HFFc6 (cell line): ENCODE measurements at regions not wholly inside any gene's neighbourhood (a gene's known extent, or its start where the extent isn't known, plus 50 kb on each side); places are given as distances from the start of the nearest gene placed in this dataset.

Experiments used
- DNase-seq: peaks from one replicate; pipeline ENCODE4 v3.0.0-alpha.2; 2018
- H3K27ac Mint-ChIP-seq: 2 replicates; pipeline ENCODE4 v1.8.0; 2020; ENCODE audit warnings: mild to moderate bottlenecking, mixed read lengths
- H3K27me3 Mint-ChIP-seq: 2 replicates; pipeline ENCODE4 v1.8.0; 2021; ENCODE audit warnings: mild to moderate bottlenecking, moderate library complexity, mixed read lengths; ENCODE audit not compliant: insufficient read depth
- H3K36me3 Mint-ChIP-seq: 2 replicates; pipeline ENCODE4 v1.8.0; 2021; ENCODE audit warnings: low read depth, mixed read lengths
- H3K4me1 Mint-ChIP-seq: 2 replicates; pipeline ENCODE4 v1.8.0; 2020; ENCODE audit warnings: low read depth, mixed read lengths
- H3K4me3 Mint-ChIP-seq: 2 replicates; pipeline ENCODE4 v1.8.0; 2020; ENCODE audit warnings: mild to moderate bottlenecking, moderate library complexity, mixed read lengths
- H3K9me3 Mint-ChIP-seq: 2 replicates; pipeline ENCODE4 v1.8.0; 2020; ENCODE audit warnings: mild to moderate bottlenecking, mixed read lengths
- TF ChIP-seq, protein P1 (sequence below): fragments of 200-600 bp; sonication (generic); IDR thresholded peaks from 2 replicates; pipeline ENCODE4 v1.5.0; 2021; ENCODE audit warnings: antibody characterized with exemption, mild to moderate bottlenecking

- Mint-ChIP-seq H3K4me3 (no peak overlapping the region), H3K27ac (no peak overlapping the region), H3K27me3 (no peaks in the 10 kb centered on the region), H3K36me3 (no peaks in the 10 kb centered on the region), H3K9me3 (peaks cover 43% of the 10 kb centered on the region), H3K4me1 (no peaks in the 10 kb centered on the region)
- TF ChIP-seq, protein P1, sequence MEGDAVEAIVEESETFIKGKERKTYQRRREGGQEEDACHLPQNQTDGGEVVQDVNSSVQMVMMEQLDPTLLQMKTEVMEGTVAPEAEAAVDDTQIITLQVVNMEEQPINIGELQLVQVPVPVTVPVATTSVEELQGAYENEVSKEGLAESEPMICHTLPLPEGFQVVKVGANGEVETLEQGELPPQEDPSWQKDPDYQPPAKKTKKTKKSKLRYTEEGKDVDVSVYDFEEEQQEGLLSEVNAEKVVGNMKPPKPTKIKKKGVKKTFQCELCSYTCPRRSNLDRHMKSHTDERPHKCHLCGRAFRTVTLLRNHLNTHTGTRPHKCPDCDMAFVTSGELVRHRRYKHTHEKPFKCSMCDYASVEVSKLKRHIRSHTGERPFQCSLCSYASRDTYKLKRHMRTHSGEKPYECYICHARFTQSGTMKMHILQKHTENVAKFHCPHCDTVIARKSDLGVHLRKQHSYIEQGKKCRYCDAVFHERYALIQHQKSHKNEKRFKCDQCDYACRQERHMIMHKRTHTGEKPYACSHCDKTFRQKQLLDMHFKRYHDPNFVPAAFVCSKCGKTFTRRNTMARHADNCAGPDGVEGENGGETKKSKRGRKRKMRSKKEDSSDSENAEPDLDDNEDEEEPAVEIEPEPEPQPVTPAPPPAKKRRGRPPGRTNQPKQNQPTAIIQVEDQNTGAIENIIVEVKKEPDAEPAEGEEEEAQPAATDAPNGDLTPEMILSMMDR = no peak
- DNase-seq = no peak
Measured at GRCh38 chr14:39683691-39684260, 251.5 kb upstream of the FBXO33 start.

- peaks cover 50% of the 10 kb centered on the region for H3K9me3 Mint-ChIP-seq
- no peaks in the 10 kb centered on the region for H3K4me1 Mint-ChIP-seq
- H3K27me3 Mint-ChIP-seq = no peaks in the 10 kb centered on the region
- no peaks in the 10 kb centered on the region for H3K36me3 Mint-ChIP-seq
- TF ChIP-seq, protein P1 = no peak
- no peak overlapping the region for H3K4me3 Mint-ChIP-seq
- DNase-seq = no peak
- no peak overlapping the region for H3K27ac Mint-ChIP-seq
Measured at GRCh38 chr14:39682582-39682981, 250.3 kb upstream of the FBXO33 start.

DNA sequence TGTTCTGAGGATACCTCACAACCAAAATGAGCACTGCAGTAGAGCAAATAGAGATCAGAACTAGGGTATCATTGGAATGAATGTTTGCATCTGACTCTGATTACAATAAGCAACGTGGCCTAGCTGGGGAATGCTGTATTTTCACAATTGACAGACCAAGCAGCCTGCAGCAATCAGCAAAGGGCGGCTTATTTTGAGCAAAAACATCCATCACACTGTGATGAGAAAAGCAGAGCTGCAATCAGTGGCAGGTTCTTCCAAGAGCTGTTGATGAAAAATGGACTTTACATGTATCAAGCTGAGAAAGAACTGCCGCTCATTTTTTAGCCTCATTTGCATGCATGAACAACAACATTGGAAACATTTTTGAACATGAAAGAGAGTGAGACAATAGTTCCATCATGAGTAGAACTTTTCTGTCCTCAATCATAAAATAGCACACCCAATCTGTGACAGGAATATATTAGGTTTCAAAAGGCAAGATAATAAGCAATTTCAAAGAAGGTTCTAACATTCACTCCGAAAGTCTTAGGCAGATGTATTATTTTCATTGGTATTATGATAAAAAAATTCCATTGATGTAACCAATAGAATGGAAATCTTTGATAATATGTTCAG, 249.7 kb upstream of the FBXO33 start:
- H3K36me3 Mint-ChIP-seq = no peaks in the 10 kb centered on the region
- H3K4me3 Mint-ChIP-seq = no peak overlapping the region
- H3K9me3 Mint-ChIP-seq = peaks cover 45% of the 10 kb centered on the region
- no peak overlapping the region for H3K27ac Mint-ChIP-seq
- H3K27me3 Mint-ChIP-seq = no peaks in the 10 kb centered on the region
- TF ChIP-seq, protein P1 = no peak
- no peak for DNase-seq
- H3K4me1 Mint-ChIP-seq = no peaks in the 10 kb centered on the region

GRCh38 chr14:39680777-39681176, 248.5 kb upstream of the FBXO33 start:
- no peaks in the 10 kb centered on the region for H3K4me1 Mint-ChIP-seq
- TF ChIP-seq, protein P1 = no peak
- H3K4me3 Mint-ChIP-seq = no peak overlapping the region
- no peak for DNase-seq
- H3K36me3 Mint-ChIP-seq = no peaks in the 10 kb centered on the region
- H3K27ac Mint-ChIP-seq = no peak overlapping the region
- peaks cover 45% of the 10 kb centered on the region for H3K9me3 Mint-ChIP-seq
- H3K27me3 Mint-ChIP-seq = no peaks in the 10 kb centered on the region

DNA sequence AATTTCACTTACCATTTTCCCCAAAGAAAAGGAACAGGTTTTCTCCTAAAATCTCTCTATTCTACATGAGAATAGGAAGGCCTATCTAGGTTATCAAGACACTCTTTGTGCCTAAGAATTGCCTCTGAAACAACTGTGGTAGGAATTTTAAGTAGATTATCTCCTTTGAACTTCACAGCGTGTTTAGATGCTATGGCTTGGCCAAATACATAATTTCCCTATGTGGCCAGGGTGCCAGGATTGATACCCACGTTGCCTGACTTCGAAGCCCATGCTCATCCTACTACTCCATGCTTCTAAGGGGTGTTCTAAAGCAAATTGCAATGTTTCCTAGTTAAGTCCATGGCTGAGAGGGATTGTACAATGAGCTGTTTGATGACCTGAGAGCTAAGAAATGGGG, 241.5 kb upstream of the FBXO33 start:
- Mint-ChIP-seq H3K27me3 (no peaks in the 10 kb centered on the region), H3K4me1 (no peaks in the 10 kb centered on the region), H3K4me3 (no peak overlapping the region), H3K36me3 (no peaks in the 10 kb centered on the region), H3K9me3 (peaks cover 47% of the 10 kb centered on the region), H3K27ac (no peak overlapping the region)
- DNase-seq = no peak
- TF ChIP-seq, protein P1 = no peak
